Sciatic nerve (tissue), 2 donors: ENCODE measurements at regions not wholly inside any gene's neighbourhood (a gene's known extent, or its start where the extent isn't known, plus 50 kb on each side); places are given as distances from the start of the nearest gene placed in this dataset.

Source experiments
- ATAC-seq: fragments of 200-7000 bp; cut with Tn5 transposase; one replicate; pipeline ENCODE4 v1.9.1; 2020; ENCODE audit warnings: mild to moderate bottlenecking, moderate library complexity
- DNase-seq: peaks from one replicate; pipeline ENCODE4 v3.0.0-alpha.2; 2020; ENCODE audit warnings: low spot score
- intact Hi-C: fragments of 100-400 bp; cut with DNase I; formaldehyde crosslinking; loops from one replicate; pipeline ENCODE4 v1.14.2; 2022
- donor health status: DM: no; HTN: no; CAD: no.
- donor health status: DM: no; HTN: no; CAD: no.

GRCh38 chr1:58000821-58001220 is 545.7 kb downstream of the OMA1 start:
- ATAC-seq (no peak), DNase-seq (no peak)
- intact Hi-C loops: no loop called here

- intact Hi-C loops: no loop called here
- no peak for ATAC-seq
- no peak for DNase-seq
These were observed 546.4 kb downstream of the OMA1 start for GRCh38 chr1:58000116-58000515.

GRCh38 chr1:57996400-57996799 is 550.1 kb downstream of the OMA1 start:
- no peak for DNase-seq
- no peak for ATAC-seq
- intact Hi-C loops: no loop called here

- no peak for DNase-seq
These were observed 555.2 kb downstream of the OMA1 start for GRCh38 chr1:57991289-57991688.

GRCh38 chr1:57989877-57990276 is 556.6 kb downstream of the OMA1 start:
- DNase-seq: no peak
- intact Hi-C loops: no loop called here
- ATAC-seq: no peak

More at GRCh38 chr1:57991289-57991688, 555.2 kb downstream of the OMA1 start:
- intact Hi-C loops: no loop called here
- no peak for ATAC-seq

GRCh38 chr1:57987523-57987922 is 559.0 kb downstream of the OMA1 start:
- intact Hi-C loops: no loop called here
- no peak for ATAC-seq
- DNase-seq: no peak

GRCh38 chr1:57986432-57986831 is 560.1 kb downstream of the OMA1 start:
- intact Hi-C loops: no loop called here

GRCh38 chr1:57984277-57984676 is 560.4 kb upstream of the DAB1 start:
- ATAC-seq (no peak), DNase-seq (no peak)
- intact Hi-C loops: no loop called here

More at GRCh38 chr1:57986432-57986831, 560.1 kb downstream of the OMA1 start:
- no peak for DNase-seq
- ATAC-seq: no peak

GRCh38 chr1:57983441-57983840 is 559.6 kb upstream of the DAB1 start:
- ATAC-seq: no peak
- no peak for DNase-seq
- intact Hi-C loops: no loop called here

- intact Hi-C loops: no loop called here
- no peak for DNase-seq
- ATAC-seq: no peak
These were observed 559.0 kb upstream of the DAB1 start for GRCh38 chr1:57982852-57983251.

- DNase-seq (no peak), ATAC-seq (no peak)
- intact Hi-C loops: no loop called here
These were observed 552.4 kb upstream of the DAB1 start for GRCh38 chr1:57976216-57976615.

- ATAC-seq: no peak
- no peak for DNase-seq
- intact Hi-C loops: no loop called here
These were observed 544.5 kb upstream of the DAB1 start for GRCh38 chr1:57968321-57968720.

GRCh38 chr1:57966751-57967406 is 543.0 kb upstream of the DAB1 start:
- ATAC-seq (no peak), DNase-seq (no peak)
- intact Hi-C loops: no loop called here

GRCh38 chr1:57966340-57966739 is 542.5 kb upstream of the DAB1 start:
- no peak for ATAC-seq
- DNase-seq: no peak
- intact Hi-C loops: no loop called here

GRCh38 chr1:57963581-57963980 is 539.7 kb upstream of the DAB1 start:
- intact Hi-C loops: no loop called here
- DNase-seq (no peak), ATAC-seq (no peak)

GRCh38 chr1:57959531-57960241 is 535.8 kb upstream of the DAB1 start:
- DNase-seq (no peak), ATAC-seq (no peak)
- intact Hi-C loops: no loop called here

- intact Hi-C loops: no loop called here
- DNase-seq: no peak
These were observed 533.7 kb upstream of the DAB1 start for GRCh38 chr1:57957576-57957975.

GRCh38 chr1:57951390-57951789 is 527.5 kb upstream of the DAB1 start:
- no peak for DNase-seq
- no peak for ATAC-seq
- intact Hi-C loops: no loop called here

More at GRCh38 chr1:57957576-57957975, 533.7 kb upstream of the DAB1 start:
- no peak for ATAC-seq

GRCh38 chr1:57949168-57949567 is 525.3 kb upstream of the DAB1 start:
- intact Hi-C loops: no loop called here
- ATAC-seq (no peak), DNase-seq (no peak)

- intact Hi-C loops: no loop called here
- no peak for DNase-seq
- ATAC-seq: no peak
These were observed 523.6 kb upstream of the DAB1 start for GRCh38 chr1:57947471-57947870.

GRCh38 chr1:57945045-57945444 is 521.2 kb upstream of the DAB1 start:
- no peak for ATAC-seq
- no peak for DNase-seq
- intact Hi-C loops: no loop called here
